ENCODE measurements at regions not wholly inside any gene's neighbourhood (a gene's known extent, or its start where the extent isn't known, plus 50 kb on each side); places are given as distances from the start of the nearest gene placed in this dataset.

DNA sequence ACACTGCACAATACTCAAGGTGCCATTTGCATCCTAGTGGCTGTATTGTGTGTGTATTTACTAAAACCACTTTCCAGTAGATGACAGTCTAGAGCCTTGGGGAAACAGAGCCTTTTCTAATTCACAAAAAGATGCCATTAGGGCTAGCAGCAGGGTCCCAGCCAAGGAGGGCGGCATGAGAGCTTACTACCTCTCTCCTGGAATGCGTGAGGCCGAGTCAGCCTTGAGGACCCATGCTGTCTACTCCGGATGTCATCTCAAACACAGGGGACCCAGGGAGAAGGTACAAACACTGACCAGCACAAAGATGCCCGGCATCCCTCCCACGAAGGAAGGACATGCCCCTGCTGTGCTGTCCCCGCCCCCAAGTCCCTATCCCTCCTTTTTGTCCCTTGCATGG is 65.5 kb downstream of the CYCS start:
- TF ChIP-seq REST (IDR thresholded peaks at IDR 0.05; ENCODE audit: low read depth, low read length) = no peak
- TF ChIP-seq NR2C2 (IDR thresholded peaks at IDR 0.05; ENCODE audit: borderline replicate concordance, control insufficient read depth, insufficient read length, low read depth) = no peak
